ENCODE measurements at regions not wholly inside any gene's neighbourhood (a gene's known extent, or its start where the extent isn't known, plus 50 kb on each side); places are given as distances from the start of the nearest gene placed in this dataset.

DNA sequence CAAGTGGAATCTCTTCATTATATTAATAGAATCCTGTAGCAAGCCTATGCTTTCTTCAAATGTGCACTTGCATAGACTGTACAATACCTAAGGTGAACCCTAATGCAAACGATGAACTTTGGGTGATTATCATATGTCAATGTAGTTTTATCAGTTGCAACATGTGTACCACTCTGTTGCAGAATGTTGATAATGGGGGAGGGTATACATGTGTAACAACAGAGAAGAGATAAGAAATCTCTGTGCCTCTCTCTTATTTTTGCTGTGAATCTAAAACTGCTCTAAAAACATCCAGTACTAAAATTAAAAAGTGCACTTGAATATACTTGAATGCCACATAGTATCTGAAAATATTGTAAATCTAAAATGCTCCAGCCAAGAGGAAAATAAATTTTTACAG, 820.8 kb upstream of the MIR17HG start:
- Histone ChIP-seq H3K27me3 (ENCODE audit: control insufficient read depth, insufficient read depth, low read length) (no peaks in the 10 kb centered on the region), H3K9ac (no peak overlapping the region), H3K79me2 (no peaks in the 10 kb centered on the region), H3K9me3 (ENCODE audit: control insufficient read depth, low read length) (no peaks in the 10 kb centered on the region), H2AFZ (no peak overlapping the region), H3K27ac (no peak overlapping the region), H3K4me3 (ENCODE audit: low read depth, low read length) (no peak overlapping the region), H3K4me1 (no peaks in the 10 kb centered on the region), H3K4me2 (ENCODE audit: low read length) (no peak overlapping the region), H3K36me3 (ENCODE audit: control insufficient read depth, insufficient read depth, low read length) (no peaks in the 10 kb centered on the region)
- TF ChIP-seq, protein P1, sequence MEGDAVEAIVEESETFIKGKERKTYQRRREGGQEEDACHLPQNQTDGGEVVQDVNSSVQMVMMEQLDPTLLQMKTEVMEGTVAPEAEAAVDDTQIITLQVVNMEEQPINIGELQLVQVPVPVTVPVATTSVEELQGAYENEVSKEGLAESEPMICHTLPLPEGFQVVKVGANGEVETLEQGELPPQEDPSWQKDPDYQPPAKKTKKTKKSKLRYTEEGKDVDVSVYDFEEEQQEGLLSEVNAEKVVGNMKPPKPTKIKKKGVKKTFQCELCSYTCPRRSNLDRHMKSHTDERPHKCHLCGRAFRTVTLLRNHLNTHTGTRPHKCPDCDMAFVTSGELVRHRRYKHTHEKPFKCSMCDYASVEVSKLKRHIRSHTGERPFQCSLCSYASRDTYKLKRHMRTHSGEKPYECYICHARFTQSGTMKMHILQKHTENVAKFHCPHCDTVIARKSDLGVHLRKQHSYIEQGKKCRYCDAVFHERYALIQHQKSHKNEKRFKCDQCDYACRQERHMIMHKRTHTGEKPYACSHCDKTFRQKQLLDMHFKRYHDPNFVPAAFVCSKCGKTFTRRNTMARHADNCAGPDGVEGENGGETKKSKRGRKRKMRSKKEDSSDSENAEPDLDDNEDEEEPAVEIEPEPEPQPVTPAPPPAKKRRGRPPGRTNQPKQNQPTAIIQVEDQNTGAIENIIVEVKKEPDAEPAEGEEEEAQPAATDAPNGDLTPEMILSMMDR (IDR thresholded peaks at IDR 0.05) = no peak

DNA sequence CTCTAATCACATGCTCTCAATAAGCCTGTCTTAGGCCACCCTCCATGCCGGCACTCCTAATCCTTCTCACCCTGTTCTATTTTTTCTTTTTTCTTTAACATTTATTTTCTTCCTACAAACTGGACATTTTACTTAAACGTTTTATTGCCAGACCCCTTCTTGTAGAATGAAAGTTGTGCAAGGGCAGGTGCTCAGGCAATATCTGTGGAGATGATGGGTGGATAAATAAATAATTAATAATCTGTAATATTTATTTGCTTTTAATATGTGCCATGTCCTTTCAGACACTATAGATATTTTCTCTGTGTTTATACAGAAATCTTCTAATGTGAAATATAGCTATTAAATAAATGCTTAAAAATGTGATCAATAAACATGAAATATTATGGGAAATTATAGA, 815.7 kb upstream of the MIR17HG start:
- H3K4me1 ChIP-seq = no peaks in the 10 kb centered on the region

DNA sequence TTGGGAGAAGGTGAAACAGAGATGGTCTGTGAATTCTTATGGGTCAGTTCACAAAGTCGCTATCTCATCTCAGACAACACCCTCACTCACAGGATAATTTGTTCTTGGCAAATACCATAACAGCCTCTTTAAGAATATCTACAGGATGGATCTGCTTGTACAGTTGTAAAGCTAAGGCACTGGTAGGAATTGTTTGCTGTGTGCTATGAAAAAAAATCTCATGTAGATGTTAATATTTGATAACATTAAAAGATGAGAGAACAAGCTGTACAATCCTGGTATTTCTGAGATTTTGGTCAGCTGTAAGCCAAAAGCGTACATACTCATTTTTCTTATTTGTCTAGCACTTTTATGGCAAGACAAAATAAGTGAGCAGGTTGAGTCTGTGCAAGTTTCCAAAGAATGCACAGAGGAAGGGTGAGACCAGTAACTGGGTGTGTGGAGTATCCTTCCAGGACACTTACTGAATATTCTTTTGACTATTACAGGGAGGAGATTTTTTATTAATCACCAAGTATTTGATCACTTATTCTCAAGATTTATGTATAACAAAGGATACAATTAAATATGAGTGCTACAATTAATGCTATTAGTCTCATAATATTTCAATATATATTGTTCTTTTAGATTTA, 814.5 kb upstream of the MIR17HG start:
- H3K9ac ChIP-seq = no peak overlapping the region
- no peak overlapping the region for H3K27ac ChIP-seq
- no peak overlapping the region for H3K4me2 ChIP-seq (ENCODE audit: low read length)
- no peaks in the 10 kb centered on the region for H3K79me2 ChIP-seq
- H3K36me3 ChIP-seq (ENCODE audit: control insufficient read depth, insufficient read depth, low read length) = no peaks in the 10 kb centered on the region
- H3K4me3 ChIP-seq (ENCODE audit: low read depth, low read length) = no peak overlapping the region
- TF ChIP-seq, protein P1 (IDR thresholded peaks at IDR 0.05) = no peak
- no peaks in the 10 kb centered on the region for H3K9me3 ChIP-seq (ENCODE audit: control insufficient read depth, low read length)
- H3K4me1 ChIP-seq = no peaks in the 10 kb centered on the region
- no peaks in the 10 kb centered on the region for H3K27me3 ChIP-seq (ENCODE audit: control insufficient read depth, insufficient read depth, low read length)
- no peak overlapping the region for H2AFZ ChIP-seq

More for the DNA sequence above, 815.7 kb upstream of the MIR17HG start:
- no peaks in the 10 kb centered on the region for H3K9me3 ChIP-seq (ENCODE audit: control insufficient read depth, low read length)
- no peak overlapping the region for H3K9ac ChIP-seq
- H3K36me3 ChIP-seq (ENCODE audit: control insufficient read depth, insufficient read depth, low read length) = no peaks in the 10 kb centered on the region
- H3K79me2 ChIP-seq = no peaks in the 10 kb centered on the region
- H3K4me3 ChIP-seq (ENCODE audit: low read depth, low read length) = no peak overlapping the region
- no peak overlapping the region for H3K27ac ChIP-seq
- no peak overlapping the region for H2AFZ ChIP-seq
- H3K4me2 ChIP-seq (ENCODE audit: low read length) = no peak overlapping the region
- no peaks in the 10 kb centered on the region for H3K27me3 ChIP-seq (ENCODE audit: control insufficient read depth, insufficient read depth, low read length)
- TF ChIP-seq, protein P1 (IDR thresholded peaks at IDR 0.05) = no peak

DNA sequence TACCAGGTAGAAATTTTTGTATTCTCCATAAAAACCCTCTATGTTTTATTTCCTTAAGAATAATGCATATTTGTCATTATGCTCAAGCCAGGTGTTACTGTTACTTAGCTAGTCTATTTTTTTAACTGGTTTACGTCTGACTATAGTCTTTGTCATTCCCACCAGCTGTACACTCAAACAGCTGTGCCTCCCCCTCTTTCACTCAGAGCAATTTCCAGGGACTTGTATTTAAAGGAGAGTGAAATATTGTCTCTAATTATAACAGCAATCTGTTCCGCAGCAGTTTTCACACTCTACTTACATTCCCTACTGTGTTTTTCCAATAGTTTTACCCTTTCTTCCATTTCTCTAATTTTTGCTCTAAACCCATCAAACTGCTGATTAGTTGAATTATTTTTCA, 813.6 kb upstream of the MIR17HG start:
- no peaks in the 10 kb centered on the region for H3K27me3 ChIP-seq (ENCODE audit: control insufficient read depth, insufficient read depth, low read length)
- H3K27ac ChIP-seq = no peak overlapping the region
- no peak overlapping the region for H3K4me3 ChIP-seq (ENCODE audit: low read depth, low read length)
- H3K9me3 ChIP-seq (ENCODE audit: control insufficient read depth, low read length) = no peaks in the 10 kb centered on the region
- no peak overlapping the region for H2AFZ ChIP-seq
- TF ChIP-seq, protein P1 (IDR thresholded peaks at IDR 0.05) = no peak
- no peak overlapping the region for H3K4me2 ChIP-seq (ENCODE audit: low read length)
- H3K4me1 ChIP-seq = no peaks in the 10 kb centered on the region
- no peak overlapping the region for H3K9ac ChIP-seq
- H3K36me3 ChIP-seq (ENCODE audit: control insufficient read depth, insufficient read depth, low read length) = no peaks in the 10 kb centered on the region
- H3K79me2 ChIP-seq = no peaks in the 10 kb centered on the region

Measured in parathyroid adenoma (tissue), 2 donors.